ENCODE measurements at regions not wholly inside any gene's neighbourhood (a gene's known extent, or its start where the extent isn't known, plus 50 kb on each side); places are given as distances from the start of the nearest gene placed in this dataset.

- Mint-ChIP-seq H3K27ac (no peak overlapping the region), H3K4me3 (no peak overlapping the region), H3K27me3 (no peaks in the 10 kb centered on the region), H3K36me3 (ENCODE audit: low read depth) (no peaks in the 10 kb centered on the region), H3K9me3 (peaks cover 13% of the 10 kb centered on the region), H3K4me1 (no peaks in the 10 kb centered on the region)
- ATAC-seq (ENCODE audit: low read depth): no peak
- no peak for TF ChIP-seq CTCF (IDR thresholded peaks at IDR 0.05)
- CTCF ChIA-PET: no interaction called here
- POLR2A ChIA-PET: no interaction called here
- no peak for DNase-seq
- intact Hi-C loops (cut with micrococcal nuclease): no loop called here
Measured at GRCh38 chr18:4831127-4831526, 365.9 kb downstream of the AKAIN1 start.

GRCh38 chr18:4823091-4823490 is 368.0 kb upstream of the DLGAP1 start:
- intact Hi-C loops (cut with micrococcal nuclease): no loop called here
- peaks cover 10% of the 10 kb centered on the region for H3K9me3 Mint-ChIP-seq
- POLR2A ChIA-PET: no interaction called here
- TF ChIP-seq CTCF (IDR thresholded peaks at IDR 0.05): no peak
- ATAC-seq (ENCODE audit: low read depth) (no peak), DNase-seq (no peak)
- H3K27me3 Mint-ChIP-seq: no peaks in the 10 kb centered on the region
- H3K4me3 Mint-ChIP-seq: no peak overlapping the region
- no peak overlapping the region for H3K27ac Mint-ChIP-seq
- no peaks in the 10 kb centered on the region for H3K4me1 Mint-ChIP-seq
- CTCF ChIA-PET: no interaction called here
- H3K36me3 Mint-ChIP-seq (ENCODE audit: low read depth): no peaks in the 10 kb centered on the region

GRCh38 chr18:4821801-4822200 is 366.7 kb upstream of the DLGAP1 start:
- ATAC-seq (ENCODE audit: low read depth) (no peak), DNase-seq (no peak)
- Mint-ChIP-seq H3K27ac (no peak overlapping the region), H3K36me3 (ENCODE audit: low read depth) (no peaks in the 10 kb centered on the region), H3K9me3 (peaks cover 7% of the 10 kb centered on the region), H3K4me1 (no peaks in the 10 kb centered on the region), H3K27me3 (no peaks in the 10 kb centered on the region), H3K4me3 (no peak overlapping the region)
- intact Hi-C loops (cut with micrococcal nuclease): no loop called here
- ChIA-PET POLR2A (no interaction called here), CTCF (no interaction called here)
- TF ChIP-seq CTCF (IDR thresholded peaks at IDR 0.05): no peak

- H3K4me3 Mint-ChIP-seq: no peak overlapping the region
- H3K27ac Mint-ChIP-seq: no peak overlapping the region
- intact Hi-C loops (cut with micrococcal nuclease): no loop called here
- H3K9me3 Mint-ChIP-seq: peaks cover 5% of the 10 kb centered on the region
- no peak for TF ChIP-seq CTCF (IDR thresholded peaks at IDR 0.05)
- DNase-seq (no peak), ATAC-seq (ENCODE audit: low read depth) (no peak)
- CTCF ChIA-PET: no interaction called here
- no peaks in the 10 kb centered on the region for H3K27me3 Mint-ChIP-seq
- no peaks in the 10 kb centered on the region for H3K4me1 Mint-ChIP-seq
- H3K36me3 Mint-ChIP-seq (ENCODE audit: low read depth): no peaks in the 10 kb centered on the region
- POLR2A ChIA-PET: no interaction called here
Measured at GRCh38 chr18:4817665-4818064, 362.6 kb upstream of the DLGAP1 start.

- H3K27ac Mint-ChIP-seq: no peak overlapping the region
Measured at GRCh38 chr18:4813708-4814107, 358.6 kb upstream of the DLGAP1 start.

More at GRCh38 chr18:4813708-4814107, 358.6 kb upstream of the DLGAP1 start:
- H3K36me3 Mint-ChIP-seq (ENCODE audit: low read depth): no peaks in the 10 kb centered on the region
- H3K4me3 Mint-ChIP-seq: no peak overlapping the region
- CTCF ChIA-PET: no interaction called here
- no peaks in the 10 kb centered on the region for H3K27me3 Mint-ChIP-seq
- intact Hi-C loops (cut with micrococcal nuclease): no loop called here
- H3K9me3 Mint-ChIP-seq: peaks cover 3% of the 10 kb centered on the region
- POLR2A ChIA-PET: no interaction called here
- DNase-seq: no peak
- H3K4me1 Mint-ChIP-seq: no peaks in the 10 kb centered on the region
- no peak for ATAC-seq (ENCODE audit: low read depth)
- no peak for TF ChIP-seq CTCF (IDR thresholded peaks at IDR 0.05)
